ENCODE measurements at regions not wholly inside any gene's neighbourhood (a gene's known extent, or its start where the extent isn't known, plus 50 kb on each side); places are given as distances from the start of the nearest gene placed in this dataset.

DNA sequence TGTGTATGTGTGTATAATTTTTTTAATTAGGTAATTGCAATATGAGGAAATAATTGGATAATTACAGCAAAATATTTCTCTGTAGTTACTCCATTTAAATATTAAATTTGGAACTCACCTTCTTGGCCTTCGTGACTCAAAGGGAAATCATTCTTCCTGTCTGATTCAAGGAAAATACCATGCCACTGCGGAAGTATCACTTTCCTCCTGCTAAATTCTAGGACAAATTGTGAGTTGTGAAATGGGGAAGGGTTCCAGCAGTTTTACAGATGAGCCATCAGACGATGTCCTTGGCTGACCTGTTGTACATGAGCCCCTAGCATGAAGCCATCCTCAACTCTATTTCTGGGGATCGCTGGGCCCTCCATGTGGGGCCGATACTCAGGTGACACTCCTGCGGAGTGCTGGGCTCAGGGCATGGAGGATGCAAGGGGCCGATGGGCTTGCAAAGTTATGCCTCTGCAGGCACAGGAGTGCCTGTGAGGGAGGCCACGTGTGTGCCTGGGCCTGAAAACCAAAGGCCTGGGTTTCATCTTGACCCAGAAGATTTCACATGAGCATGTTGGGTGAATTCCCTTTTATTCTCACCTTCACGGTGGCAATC is 179.6 kb upstream of the TCERG1L start:
- DNase-seq (ENCODE audit: low spot score), result no peak

DNA sequence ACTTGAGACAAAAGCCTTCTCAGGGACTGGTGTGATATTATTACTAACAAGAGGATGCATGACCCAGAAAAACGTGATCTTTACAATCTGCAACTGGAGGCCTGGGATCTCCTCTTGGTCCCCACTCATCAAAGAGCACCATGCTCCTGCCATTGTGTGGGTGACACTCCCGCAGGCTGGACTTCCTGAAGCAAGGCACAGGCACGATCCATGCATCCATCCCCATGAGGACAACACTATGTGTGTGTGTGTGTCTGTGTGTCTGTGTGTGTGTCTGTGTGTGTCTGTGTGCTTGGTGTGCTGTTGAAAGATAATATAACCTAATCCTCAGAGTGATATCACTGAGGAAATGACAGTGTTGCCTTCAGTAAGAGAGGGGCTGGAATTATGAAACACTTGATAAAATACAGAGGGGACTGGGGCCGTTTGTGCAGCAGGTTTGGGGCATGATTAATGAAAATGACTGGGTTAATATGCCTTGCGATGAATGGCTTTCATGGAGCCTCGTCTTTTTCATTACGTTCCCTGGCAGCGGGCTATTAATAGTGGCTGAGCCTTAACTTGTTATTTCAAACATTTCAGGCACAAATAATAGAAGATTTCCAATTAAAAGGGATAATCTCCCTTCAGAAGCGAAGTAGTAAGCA is 180.8 kb upstream of the TCERG1L start:
- no peak for DNase-seq (ENCODE audit: low spot score)

DNA sequence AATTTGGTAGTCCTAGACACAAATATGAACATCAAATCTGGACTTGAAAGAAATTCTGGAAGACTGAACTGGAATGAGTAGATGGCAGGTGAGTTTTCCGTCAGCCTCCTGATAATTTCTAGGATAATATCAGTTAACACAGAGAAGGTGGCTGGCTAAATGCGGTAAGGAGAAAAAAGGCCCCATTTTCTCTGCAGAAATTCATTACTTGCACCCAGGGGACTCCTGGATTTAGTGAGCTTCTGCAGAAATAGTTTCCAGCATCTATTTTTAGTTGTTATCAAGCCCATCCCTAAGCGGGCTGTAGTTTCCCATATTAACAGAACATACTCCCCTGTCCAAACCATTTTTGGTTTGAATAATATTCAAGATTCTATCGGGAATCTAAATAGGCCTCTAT is 181.9 kb upstream of the TCERG1L start:
- DNase-seq (ENCODE audit: low spot score), result no peak

DNA sequence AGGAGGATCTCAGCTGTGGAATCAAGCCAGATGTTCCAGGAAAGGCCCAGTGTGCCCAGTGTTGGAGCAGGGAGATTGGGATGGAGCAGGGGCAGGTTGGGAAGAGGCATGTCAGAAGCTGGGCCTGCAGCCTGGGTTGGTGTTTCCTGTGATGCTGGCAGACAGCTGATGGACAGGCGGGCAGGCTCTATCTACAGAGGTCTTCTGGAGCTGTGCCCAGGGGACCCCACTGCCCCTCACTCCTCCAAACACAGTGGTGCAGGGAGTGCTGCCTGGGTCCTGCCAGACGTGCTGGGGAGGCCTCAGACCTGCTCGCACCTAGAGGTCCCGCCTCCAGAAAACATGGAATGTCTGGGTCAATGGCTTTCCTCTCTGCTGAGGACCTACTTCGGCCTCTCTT is 182.9 kb upstream of the TCERG1L start:
- DNase-seq (ENCODE audit: low spot score), result no peak

DNA sequence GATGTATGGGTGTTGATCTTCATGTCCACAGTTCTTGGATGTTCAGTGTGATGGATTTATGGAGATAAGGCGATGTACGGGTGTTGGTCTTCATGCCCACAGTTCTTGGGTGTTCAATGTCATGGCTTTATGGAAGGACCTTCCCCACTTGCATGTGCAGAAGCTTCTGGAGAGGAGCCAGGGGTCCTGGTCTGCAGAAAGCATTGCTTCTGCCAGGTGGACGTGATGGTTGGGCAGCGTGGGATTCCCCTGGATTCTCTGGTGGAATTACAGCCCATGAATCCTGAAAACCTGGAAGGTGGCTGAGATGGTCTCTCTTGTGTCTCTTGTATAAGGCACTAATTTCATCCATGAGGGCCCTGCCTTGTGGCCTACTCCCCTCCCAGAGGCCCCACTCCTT is 183.7 kb upstream of the TCERG1L start:
- no peak for DNase-seq (ENCODE audit: low spot score)

DNA sequence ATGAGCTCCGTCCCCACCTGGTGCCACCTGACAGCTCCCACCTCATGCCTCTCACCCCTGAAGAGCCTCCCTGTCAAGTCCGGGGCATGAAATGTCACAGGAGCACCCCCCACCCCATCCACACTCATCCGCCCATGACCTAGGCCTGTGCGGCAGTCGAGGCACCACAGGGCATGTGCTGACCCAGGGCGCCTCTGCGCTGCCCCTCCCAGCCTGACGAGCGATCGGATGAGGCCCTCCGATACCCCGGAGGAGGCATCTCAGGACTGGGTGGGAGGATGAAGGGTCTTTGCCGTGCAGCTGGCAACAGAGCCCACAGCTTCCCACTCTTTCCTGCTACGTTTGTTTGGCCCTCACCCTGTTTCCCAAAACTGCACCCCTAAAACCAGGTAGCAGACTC is 184.4 kb upstream of the TCERG1L start:
- DNase-seq (ENCODE audit: low spot score), result no peak

DNA sequence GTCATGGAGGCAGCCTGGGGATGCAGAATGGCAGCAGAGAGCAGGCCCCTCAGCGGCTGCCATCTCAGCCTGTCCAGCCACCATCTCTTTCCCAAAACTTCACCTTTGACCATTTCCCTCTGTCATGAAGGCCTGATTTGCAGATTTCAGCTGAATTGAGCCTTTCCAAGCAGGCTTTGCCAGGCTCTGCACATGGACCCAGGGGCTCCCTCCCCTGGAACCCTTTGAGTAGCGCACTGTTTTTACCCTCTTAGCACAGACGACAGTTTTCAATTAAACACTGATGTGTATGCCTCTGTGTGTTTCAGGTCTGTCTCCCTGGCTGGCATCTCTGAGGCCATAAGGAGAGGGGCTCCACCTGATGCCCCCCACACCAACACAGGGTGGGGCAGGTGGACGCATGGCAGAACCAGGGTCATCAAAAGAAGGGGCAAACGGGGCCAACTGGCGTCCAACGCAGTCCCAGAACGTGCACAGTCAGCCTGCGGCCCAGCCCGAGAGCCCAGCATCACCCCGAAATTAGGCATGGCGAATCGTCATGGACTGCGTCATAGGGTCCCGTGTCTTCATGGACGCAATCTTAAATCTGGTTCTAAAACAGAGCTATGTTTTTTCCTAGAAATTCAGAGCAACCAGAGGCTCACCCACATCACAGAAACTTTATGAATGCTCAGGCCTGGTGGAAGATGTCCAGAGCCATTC is 185.0 kb upstream of the TCERG1L start:
- no peak for DNase-seq (ENCODE audit: low spot score)

DNA sequence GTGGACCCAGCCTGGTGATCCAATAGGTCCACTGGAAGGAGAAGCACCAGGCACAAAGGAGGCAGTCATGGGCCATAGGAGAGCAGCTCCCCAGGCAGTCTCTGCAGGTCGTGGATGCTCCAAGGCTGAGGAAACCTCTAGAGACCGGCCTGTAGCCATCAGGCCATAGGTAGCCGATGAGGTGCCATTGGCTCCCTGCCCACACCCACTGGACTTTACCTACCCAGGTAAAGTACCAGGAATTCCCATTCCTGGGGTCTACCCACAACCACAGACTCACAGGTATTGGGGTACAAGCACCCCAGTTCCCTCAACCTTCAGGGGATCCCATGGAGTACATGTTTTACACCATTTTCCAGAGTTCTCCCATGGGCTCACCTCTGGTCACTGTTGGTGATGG is 188.0 kb upstream of the TCERG1L start:
- no peak for DNase-seq (ENCODE audit: low spot score)

DNA sequence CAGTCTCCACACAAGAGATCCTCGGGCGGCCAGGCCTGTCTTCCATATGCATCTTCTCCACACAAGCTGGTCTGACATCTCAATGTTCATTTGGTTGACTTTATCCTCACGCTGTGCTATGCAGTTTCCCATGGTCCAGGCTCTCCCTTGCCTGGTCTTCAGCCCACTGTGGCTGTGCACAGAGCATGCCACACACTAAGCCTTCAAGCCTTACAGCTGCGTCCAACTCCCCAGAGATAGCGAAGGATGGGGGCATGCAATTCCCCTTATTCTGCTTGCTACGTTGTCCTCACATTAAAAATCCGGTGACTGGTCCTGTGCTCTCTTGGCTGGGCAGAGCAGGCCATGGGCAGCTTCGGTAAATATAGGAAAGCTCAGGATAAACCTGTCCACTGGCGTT is 188.7 kb upstream of the TCERG1L start:
- no peak for DNase-seq (ENCODE audit: low spot score)

DNA sequence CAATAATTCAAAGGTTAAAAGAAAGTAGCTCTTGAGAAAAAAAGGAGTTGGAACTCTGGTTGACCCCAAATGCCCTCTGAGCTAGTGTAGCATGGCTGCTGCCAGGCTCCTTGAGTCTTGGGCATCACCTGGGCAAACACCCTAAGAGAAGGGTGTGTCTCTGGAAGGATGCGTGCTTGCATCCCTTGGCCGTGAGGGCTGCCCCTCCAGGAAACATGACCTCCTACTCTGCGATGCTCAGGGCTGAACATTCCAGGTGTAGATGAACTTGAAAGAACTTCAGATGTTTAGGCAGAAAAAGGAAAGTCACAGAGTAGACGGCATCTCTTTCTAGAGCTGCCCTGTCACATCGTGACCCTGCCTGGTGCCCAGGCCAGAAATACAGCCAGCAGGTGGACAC is 189.4 kb upstream of the TCERG1L start:
- DNase-seq (ENCODE audit: low spot score), result no peak

DNA sequence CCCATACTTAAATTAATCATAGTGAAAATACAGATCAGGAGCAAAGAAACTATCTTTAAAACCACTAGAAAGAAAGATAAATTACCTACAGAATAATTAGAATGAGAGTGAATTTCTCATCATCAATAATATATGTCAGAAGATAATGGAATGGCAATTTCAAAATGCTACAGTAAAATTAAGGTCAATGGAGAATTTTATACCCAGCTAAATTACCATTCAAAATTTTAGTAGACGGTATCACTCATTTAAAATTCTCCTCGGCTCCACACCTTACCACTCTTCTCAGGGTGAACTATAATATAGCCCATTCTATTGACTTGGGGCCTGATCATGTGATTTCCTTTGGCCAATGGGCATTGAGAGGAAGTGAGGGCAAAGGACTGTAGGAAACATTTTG is 192.5 kb upstream of the TCERG1L start:
- DNase-seq (ENCODE audit: low spot score), result no peak

DNA sequence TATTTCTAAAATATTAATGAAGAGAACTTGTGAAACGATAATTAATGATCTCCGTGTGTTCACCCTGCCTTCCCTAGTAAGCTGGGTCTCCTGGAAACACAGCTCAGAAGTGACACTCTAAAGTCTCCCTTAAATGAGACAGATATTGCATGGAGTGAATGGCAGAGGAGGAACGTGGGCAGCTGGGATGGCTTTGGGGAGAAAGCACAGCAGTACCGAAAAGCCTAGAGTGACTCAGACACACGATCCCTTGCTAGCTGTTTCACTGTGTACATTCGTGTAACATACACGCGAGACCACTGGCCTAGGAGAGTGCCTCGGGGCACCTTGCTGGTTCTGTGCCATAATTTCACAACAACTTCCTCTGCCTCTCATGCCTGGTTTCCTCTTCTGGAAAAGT is 199.9 kb upstream of the TCERG1L start:
- DNase-seq (ENCODE audit: low spot score), result no peak

DNA sequence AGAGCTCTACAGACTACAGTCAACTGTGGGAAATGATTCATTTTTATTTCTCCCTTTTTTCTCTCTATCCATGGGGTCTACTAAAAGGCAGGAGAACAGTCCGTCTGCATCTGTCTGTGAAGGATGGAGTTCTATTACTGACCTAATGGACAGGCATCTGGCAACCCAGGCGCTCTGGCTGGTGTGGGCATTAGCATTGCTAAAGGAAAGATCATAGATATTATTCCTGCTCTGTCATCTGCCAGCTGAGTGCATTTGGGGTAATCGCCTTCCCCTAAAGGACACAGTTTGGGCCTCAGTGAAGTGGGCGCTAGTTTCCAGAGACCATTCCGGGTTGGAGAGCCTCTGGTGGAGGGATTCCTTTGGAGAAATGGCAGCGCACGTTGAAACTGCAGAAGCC is 201.3 kb upstream of the TCERG1L start:
- no peak for DNase-seq (ENCODE audit: low spot score)

DNA sequence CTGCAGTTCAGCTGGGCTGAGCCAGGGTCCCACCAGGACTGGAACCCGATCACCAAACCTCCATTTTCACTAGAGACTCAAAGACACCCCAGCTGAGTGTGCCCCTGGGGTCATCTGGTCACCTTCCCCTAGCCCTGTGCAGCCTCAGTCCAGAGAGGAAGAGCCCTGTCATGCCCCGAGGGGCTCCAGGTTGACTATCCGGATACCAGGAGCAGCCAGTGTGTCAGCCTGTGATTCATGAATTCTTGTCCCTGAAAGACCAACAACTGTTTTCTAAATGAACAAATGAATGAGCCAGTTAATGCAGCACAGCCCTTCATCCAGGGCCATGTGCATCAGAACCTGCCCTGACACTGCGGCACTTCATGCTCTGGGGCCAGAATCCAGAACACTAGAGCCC is 201.9 kb upstream of the TCERG1L start:
- no peak for DNase-seq (ENCODE audit: low spot score)

DNA sequence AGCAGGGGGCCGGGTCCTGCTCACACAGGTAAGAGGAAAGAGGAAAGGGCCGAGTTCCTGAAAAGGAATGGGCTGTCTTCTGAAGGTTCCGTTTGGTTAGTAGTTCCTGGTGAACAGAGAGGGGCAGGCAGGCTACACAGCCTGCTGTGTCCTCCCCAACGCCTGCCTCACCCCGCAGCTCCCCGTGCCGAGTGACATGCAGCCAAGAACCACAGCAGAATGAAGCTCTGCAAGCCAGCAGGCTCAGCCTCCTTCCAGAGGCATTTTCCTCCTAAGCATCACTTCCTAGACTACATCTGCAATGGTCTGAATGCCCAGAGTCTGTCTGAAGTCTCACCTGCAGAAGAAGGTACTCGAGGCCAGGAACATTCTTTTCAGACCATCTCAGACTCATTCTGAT is 202.4 kb upstream of the TCERG1L start:
- no peak for DNase-seq (ENCODE audit: low spot score)

DNA sequence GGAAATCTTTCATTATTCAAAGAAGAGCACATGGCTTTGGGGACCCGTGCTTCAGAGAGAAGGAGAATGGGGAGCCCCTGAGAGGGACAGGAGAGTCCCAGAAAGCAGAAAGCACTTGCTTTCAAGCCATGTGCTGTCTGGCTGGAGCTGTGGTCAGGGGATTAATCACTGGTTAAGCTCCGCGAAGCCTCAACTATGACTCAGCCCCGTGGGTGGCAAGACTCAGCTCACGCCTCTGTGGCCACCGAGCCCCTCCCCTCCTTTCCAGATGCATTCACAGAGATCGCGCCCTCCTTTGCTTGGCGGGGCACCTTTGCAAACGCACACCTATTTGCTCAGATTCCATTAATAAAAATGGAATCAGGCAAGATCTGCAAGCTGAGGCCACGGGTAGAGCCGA is 202.9 kb upstream of the TCERG1L start:
- DNase-seq (ENCODE audit: low spot score), result no peak

DNA sequence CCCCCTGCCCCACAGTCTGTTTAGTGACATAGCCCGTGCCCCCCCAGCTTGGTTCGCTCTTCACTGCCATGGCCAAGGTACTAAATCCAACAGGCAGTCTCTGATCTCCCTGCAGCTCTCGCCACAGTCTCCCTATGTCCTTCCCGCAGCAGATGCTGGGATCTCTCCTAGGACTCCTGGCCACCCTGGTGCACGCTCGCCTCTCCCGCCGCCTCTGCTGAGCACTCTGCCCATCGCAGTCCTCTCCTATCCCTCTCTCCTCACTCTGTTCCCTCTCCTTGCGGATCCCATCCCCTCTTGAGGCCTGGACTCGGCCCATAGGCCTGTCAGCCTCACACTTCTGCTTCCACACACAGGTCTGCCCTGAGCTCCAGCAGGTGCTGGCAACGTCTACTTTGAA is 204.8 kb upstream of the TCERG1L start:
- no peak for DNase-seq (ENCODE audit: low spot score)

DNA sequence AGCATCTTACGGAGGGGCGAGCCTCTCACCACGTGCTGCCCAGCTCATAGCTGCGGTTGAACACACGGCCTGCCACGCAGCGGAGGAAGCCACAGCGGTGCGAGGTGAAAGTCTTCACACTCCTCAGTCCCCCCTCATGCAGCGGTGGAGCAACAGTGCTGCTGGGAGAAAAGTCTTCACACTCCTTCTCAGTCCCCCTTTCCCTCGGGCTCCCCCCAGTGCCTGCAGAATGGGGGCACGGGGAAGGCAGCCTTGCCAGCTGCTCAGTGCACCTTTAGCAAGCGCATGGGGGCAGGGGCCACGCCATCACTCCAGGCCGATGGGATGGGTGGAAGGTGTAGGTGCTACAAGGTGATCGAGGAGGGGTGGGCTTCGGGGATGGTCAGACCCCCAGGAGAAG is 206.3 kb upstream of the TCERG1L start:
- DNase-seq (ENCODE audit: low spot score), result no peak

DNA sequence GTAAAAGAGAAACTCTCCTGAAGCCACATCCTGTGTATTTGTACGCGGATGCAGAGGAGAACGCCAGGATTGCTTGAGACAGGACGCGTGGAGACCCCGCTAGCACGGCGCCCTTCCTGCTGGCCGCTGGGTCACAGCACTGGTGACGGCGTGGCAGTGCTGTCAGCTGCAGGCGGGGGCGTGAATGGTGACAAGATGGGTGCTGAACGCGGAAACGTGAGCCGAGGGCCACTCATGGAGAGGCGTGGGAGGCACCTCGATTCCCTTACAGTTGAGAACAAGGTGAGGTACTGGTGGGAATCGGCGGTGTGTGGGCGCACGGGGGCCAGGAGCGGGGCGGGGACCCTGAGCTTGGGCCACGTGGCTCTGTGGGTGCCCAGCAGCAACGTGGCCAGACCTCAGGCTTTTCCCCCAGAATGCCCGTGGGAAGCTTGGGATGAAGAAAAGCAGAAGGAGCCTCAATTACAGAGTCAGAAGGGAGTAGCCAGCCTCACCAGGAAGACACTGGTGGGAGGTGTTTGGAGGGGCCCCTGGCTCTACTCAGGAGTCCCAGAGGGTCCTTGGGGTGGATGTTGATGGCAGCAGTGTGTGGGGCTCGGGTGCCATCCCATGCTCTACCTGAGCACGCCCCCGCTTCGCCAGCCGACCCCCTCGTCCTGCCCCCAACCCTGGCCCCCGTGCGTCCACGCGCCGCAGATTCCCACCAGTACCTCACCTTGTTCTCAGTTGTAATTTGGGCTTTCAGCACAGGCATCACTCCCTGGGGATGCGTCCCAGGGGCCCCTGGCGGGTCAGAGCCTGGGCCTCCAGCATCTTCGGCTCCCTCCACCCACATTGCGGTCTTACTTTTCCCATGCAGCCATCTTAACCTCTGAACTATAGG is 208.4 kb upstream of the TCERG1L start:
- no peak for DNase-seq (ENCODE audit: low spot score)

DNA sequence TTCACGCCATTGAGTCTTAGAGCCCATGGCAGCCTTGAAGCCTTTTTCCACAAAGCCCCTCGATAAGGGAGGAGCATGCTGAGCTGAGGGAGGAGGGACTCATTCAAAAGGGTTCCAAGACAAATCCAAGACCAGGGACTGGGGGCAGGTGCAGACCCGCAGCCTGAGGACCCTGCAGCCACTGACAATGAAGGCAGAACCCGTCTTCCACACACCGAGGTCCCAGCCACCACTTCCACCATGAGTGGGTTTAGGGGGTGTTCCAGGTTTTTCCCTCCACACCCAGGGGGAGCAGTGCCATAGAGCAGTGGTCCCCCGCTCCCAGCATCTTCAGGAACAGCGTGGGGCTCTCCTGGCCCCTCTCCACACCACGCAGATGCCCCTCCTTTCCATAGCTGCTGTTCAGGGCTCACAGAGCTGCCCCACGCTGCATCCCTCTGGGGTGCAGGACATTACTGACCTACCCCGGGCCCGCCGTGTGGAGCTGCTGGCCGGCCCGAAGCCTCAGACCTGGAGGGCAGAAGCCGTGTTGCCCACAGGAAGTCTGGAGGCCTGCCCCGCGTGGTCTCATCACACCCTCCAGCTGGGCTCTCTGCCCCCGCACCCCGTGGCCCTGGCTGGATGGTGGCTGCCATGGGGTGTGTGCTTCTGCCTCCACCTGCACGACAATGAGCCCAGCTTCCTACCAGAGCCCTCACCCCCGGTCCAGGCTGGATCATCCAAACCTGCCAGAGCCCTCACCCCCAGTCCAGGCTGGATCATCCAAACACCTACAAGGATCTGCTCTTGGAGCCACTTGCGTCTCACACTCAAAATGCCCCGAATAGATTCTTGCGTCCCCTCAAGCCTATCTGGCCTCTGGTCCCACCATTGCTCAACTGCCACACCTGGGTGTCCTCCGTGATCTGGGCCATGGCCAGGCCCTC is 220.0 kb upstream of the TCERG1L start:
- DNase-seq (ENCODE audit: low spot score), result no peak

DNA sequence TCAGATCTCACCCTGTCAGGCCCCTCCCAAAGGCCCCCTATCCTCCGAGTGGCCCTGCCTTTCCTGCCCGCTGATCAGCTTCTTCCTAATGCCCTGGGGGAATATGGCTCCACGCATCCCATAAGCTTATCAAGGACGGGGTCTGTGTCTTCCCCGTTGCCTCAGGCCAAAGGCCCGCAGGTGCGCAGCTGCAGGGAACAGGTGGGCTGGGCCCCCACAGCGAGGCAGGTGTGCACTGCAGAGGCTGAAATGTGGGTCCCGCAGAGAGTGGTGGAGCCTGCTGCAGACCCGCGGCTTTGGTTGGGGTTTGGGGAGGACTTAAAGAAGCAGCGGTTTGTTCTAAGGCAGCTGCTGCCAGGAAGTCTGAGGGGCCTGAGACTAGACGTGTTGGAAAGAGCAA is 220.8 kb upstream of the TCERG1L start:
- DNase-seq (ENCODE audit: low spot score), result no peak

All from activated CD4-positive, alpha-beta T cell treated with anti-CD3 and anti-CD28 coated beads, Interleukin-2, Interleukin-4, amounts not matched to agents 100 ng/mL and 50 ng/mL, durations not matched to agents 16 hours and 8 hours (primary cell).